ENCODE measurements at regions not wholly inside any gene's neighbourhood (a gene's known extent, or its start where the extent isn't known, plus 50 kb on each side); places are given as distances from the start of the nearest gene placed in this dataset.

- no peak for FAIRE-seq
- intact Hi-C loops (cut with micrococcal nuclease) (no loop called here), dilution Hi-C loops (cut with MboI; ENCODE audit: extremely low pct_ligation_motif_present, low sequenced_read_pairs) (no loop called here)
- ChIA-PET POLR2A (no interaction called here), CTCF (no interaction called here)
- H3K9me1 ChIP-seq (replicated peaks; ENCODE audit: control insufficient read depth, extremely low read depth, insufficient read depth, low read length), result no peaks in the 10 kb centered on the region
- H2AFZ ChIP-seq (ENCODE audit: low read depth, low read length), result no peak overlapping the region
- H3K4me1 ChIP-seq (ENCODE audit: control insufficient read depth, extremely low read depth, insufficient read depth, low read length), result no peaks in the 10 kb centered on the region
- no peaks in the 10 kb centered on the region for H4K20me1 ChIP-seq (replicated peaks; ENCODE audit: control insufficient read depth, extremely low read depth, insufficient read depth, low read length)
- no peak overlapping the region for H3K4me2 ChIP-seq (ENCODE audit: insufficient read depth, low read length)
- no peak for DNase-seq (ENCODE audit: low read depth, low spot score)
- no peak overlapping the region for H3K27ac ChIP-seq (ENCODE audit: insufficient read depth, low read depth, low read length)
- no peaks in the 10 kb centered on the region for H3K36me3 ChIP-seq (ENCODE audit: control insufficient read depth in 2 of 2, extremely low read depth in 1 of 2, insufficient read depth in 2 of 2, low read length in 2 of 2)
- no peak overlapping the region for H3K4me3 ChIP-seq (replicated peaks in 1 of 3; ENCODE audit: insufficient read depth in 1 of 3, low read depth in 1 of 3, low read length in 3 of 3)
- H3K79me2 ChIP-seq (ENCODE audit: control insufficient read depth, insufficient read depth, low read length), result no peaks in the 10 kb centered on the region
- H3K27me3 ChIP-seq (ENCODE audit: control insufficient read depth in 2 of 2, insufficient read depth in 2 of 2, low read length in 2 of 2), result no peaks in the 10 kb centered on the region
- BruUV-seq (replicated peaks), result no TSS peak
- no peak overlapping the region for H3K9ac ChIP-seq (replicated peaks; ENCODE audit: extremely low read depth, insufficient read depth, low read length)
- H3K9me3 ChIP-seq (replicated peaks; ENCODE audit: control insufficient read depth, insufficient read depth, low read length), result no peaks in the 10 kb centered on the region
- no peak for TF ChIP-seq MYC (IDR thresholded peaks at IDR 0.05; ENCODE audit: low read depth, low read length)
- TF ChIP-seq POLR2AphosphoS5 (IDR thresholded peaks at IDR 0.05; ENCODE audit: insufficient read depth, low read depth, low read length), result no peak
- no peak for TF ChIP-seq POLR2A (IDR thresholded peaks at IDR 0.05; ENCODE audit: low read depth, low read length)
- TF ChIP-seq CTCF (IDR thresholded peaks at IDR 0.05; ENCODE audit: extremely low read depth in 1 of 2, insufficient read depth in 1 of 2, low read depth in 1 of 2, low read length in 2 of 2), result no peak
- no peak for TF ChIP-seq MAX (IDR thresholded peaks at IDR 0.05; ENCODE audit: insufficient read depth, insufficient read length)
- no peak for TF ChIP-seq FOS (IDR thresholded peaks at IDR 0.05; ENCODE audit: borderline replicate concordance, insufficient read depth, low read length)
- TF ChIP-seq EZH2 (IDR thresholded peaks at IDR 0.05; ENCODE audit: borderline replicate concordance, low read depth, low read length, severe bottlenecking), result no peak
- no peak for TF ChIP-seq GATA2 (IDR thresholded peaks at IDR 0.05; ENCODE audit: insufficient read depth, insufficient read length, low read depth, low read length)
- no peak for TF ChIP-seq JUN (IDR thresholded peaks at IDR 0.05; ENCODE audit: borderline replicate concordance, insufficient read depth, insufficient read length, low read depth)
Observed at GRCh38 chr5:105836887-105837286, 1833.8 kb downstream of the EFNA5 start.

Measured in endothelial cell of umbilical vein (primary cell).